Rectal smooth muscle tissue (tissue), 1 donor: ENCODE measurements at regions not wholly inside any gene's neighbourhood (a gene's known extent, or its start where the extent isn't known, plus 50 kb on each side); places are given as distances from the start of the nearest gene placed in this dataset.

Experiments
- H3K27ac ChIP-seq: one replicate; pipeline ENCODE4 v1.7.0; 2013; ENCODE audit warnings: low read depth, low read length, inconsistent platforms
- H3K27me3 ChIP-seq: one replicate; pipeline ENCODE4 v1.7.0; 2013; ENCODE audit warnings: low read length; ENCODE audit not compliant: control insufficient read depth, insufficient read depth
- H3K36me3 ChIP-seq: one replicate; pipeline ENCODE4 v1.7.0; 2013; ENCODE audit warnings: low read length; ENCODE audit not compliant: control insufficient read depth, insufficient read depth
- H3K4me1 ChIP-seq: one replicate; pipeline ENCODE4 v1.7.0; 2013; ENCODE audit warnings: low read length; ENCODE audit not compliant: control insufficient read depth, insufficient read depth
- H3K4me3 ChIP-seq: one replicate; pipeline ENCODE4 v1.7.0; 2013; ENCODE audit warnings: low read length
- H3K9ac ChIP-seq: one replicate; pipeline ENCODE4 v1.7.0; 2013; ENCODE audit warnings: low read length

DNA sequence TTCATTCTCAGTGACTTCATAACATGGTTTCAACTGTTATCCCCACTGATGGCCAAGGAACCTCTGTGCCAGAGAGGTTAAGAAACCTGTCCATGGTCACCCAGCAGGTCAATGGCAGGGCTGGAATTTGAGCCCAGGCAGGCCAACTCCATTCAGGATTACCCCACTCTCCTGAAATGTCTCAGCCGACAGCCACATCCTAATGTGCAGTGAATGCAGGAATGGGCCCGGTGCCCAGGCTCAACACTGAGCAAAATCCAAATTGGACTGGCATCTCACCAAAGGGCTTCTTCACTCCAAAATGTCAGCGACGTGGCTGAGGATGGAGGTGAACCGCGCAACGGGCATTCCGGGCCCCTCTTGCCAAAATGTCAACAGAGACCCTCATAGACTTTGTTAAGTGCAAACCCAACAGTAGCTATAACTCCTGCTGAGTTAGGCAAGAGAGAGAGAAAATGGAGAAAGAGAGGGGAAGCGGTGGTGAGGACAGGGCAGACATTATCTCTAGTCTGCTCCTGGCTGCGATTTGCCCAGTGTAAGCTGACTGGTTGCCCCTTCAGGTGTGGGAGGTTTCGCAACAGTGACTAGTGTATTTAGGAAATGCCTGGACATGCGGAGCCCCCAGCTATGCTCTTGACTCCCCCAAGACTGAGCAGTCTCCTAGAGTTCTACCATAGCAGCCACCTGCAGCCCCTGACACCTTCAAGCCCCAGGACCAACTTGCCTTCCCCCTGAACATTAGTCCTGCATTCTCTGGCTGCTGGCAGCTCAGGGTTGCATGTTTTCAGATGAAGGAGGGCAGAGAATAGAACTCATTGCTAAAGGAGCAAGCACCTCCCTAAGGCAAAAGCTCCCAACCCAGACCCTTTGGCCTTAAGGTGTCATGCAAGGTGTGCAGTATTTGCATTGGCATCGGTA, 167.7 kb downstream of the ANAPC1 start:
- Histone ChIP-seq H3K4me3 (no peak overlapping the region), H3K27ac (no peak overlapping the region), H3K36me3 (no peaks in the 10 kb centered on the region), H3K27me3 (no peaks in the 10 kb centered on the region), H3K4me1 (no peaks in the 10 kb centered on the region), H3K9ac (no peak overlapping the region)

GRCh38 chr2:111716905-111717775, 166.9 kb downstream of the ANAPC1 start:
- H3K36me3 ChIP-seq = no peaks in the 10 kb centered on the region
- no peaks in the 10 kb centered on the region for H3K4me1 ChIP-seq
- no peak overlapping the region for H3K4me3 ChIP-seq
- no peak overlapping the region for H3K9ac ChIP-seq
- H3K27me3 ChIP-seq = no peaks in the 10 kb centered on the region
- no peak overlapping the region for H3K27ac ChIP-seq
